Smooth muscle cell (in vitro differentiated cells): ENCODE measurements at regions not wholly inside any gene's neighbourhood (a gene's known extent, or its start where the extent isn't known, plus 50 kb on each side); places are given as distances from the start of the nearest gene placed in this dataset.

ENCODE experiments used
- DNase-seq: peaks from one replicate; lab custom pipeline; 2025; ENCODE audit not compliant: unreplicated experiment; lab: John Stamatoyannopoulos, UW
- H2AFZ ChIP-seq: fragments of 200-600 bp; sonication (generic); 2 replicates; pipeline ENCODE4 v1.6.0; 2016; ENCODE audit warnings: antibody characterized with exemption, low read depth, mild to moderate bottlenecking
- H3F3A ChIP-seq: fragments of 200-600 bp; sonication (generic); 2 replicates; pipeline ENCODE4 v1.6.0; 2017; ENCODE audit warnings: antibody characterized with exemption, low read depth
- H3K27ac ChIP-seq: fragments of 200-600 bp; sonication (generic); 2 replicates; pipeline ENCODE4 v1.5.1; 2016; ENCODE audit warnings: low read depth, mild to moderate bottlenecking
- H3K27me3 ChIP-seq: fragments of 200-600 bp; sonication (generic); 2 replicates; pipeline ENCODE4 v1.6.1; 2016; ENCODE audit warnings: low read depth, mild to moderate bottlenecking
- H3K36me3 ChIP-seq: fragments of 200-600 bp; sonication (generic); 2 replicates; pipeline ENCODE4 v1.5.1; 2016; ENCODE audit warnings: low read depth
- H3K4me1 ChIP-seq: fragments of 200-600 bp; sonication (generic); 2 replicates; pipeline ENCODE4 v1.5.1; 2016; ENCODE audit warnings: low read depth
- H3K4me2 ChIP-seq: fragments of 200-600 bp; sonication (generic); 2 replicates; pipeline ENCODE4 v1.6.0; 2016; ENCODE audit warnings: mild to moderate bottlenecking
- H3K4me3 ChIP-seq: fragments of 200-600 bp; sonication (generic); 2 replicates; pipeline ENCODE4 v1.5.1; 2016; ENCODE audit warnings: mild to moderate bottlenecking
- H3K79me2 ChIP-seq: fragments of 200-600 bp; sonication (generic); 2 replicates; pipeline ENCODE4 v1.6.0; 2016; ENCODE audit warnings: low read depth, mild to moderate bottlenecking
- H3K9ac ChIP-seq: fragments of 200-600 bp; sonication (generic); 2 replicates; pipeline ENCODE4 v1.6.0; 2016; ENCODE audit warnings: low read depth
- H3K9me3 ChIP-seq: fragments of 200-600 bp; sonication (generic); replicated peaks from 2 replicates; pipeline ENCODE4 v1.5.1; 2016; ENCODE audit warnings: low read depth
- H4K20me1 ChIP-seq: fragments of 200-600 bp; sonication (generic); 2 replicates; pipeline ENCODE4 v1.6.0; 2016; ENCODE audit warnings: low read depth
- WGBS: methylation state at CpG from one replicate; pipeline ENCODE4 v1.1.7; 2016; ENCODE audit warnings: low lambda C conversion rate; 5-methylcytosine and 5-hydroxymethylcytosine counted together
- TF ChIP-seq, protein P1 (sequence below): fragments of 200-600 bp; sonication (generic); IDR thresholded peaks from 2 replicates; pipeline ENCODE4 v1.5.1; 2017; ENCODE audit warnings: borderline replicate concordance, mild to moderate bottlenecking, antibody characterized with exemption; ENCODE audit not compliant: insufficient read depth, poor library complexity, severe bottlenecking

DNA sequence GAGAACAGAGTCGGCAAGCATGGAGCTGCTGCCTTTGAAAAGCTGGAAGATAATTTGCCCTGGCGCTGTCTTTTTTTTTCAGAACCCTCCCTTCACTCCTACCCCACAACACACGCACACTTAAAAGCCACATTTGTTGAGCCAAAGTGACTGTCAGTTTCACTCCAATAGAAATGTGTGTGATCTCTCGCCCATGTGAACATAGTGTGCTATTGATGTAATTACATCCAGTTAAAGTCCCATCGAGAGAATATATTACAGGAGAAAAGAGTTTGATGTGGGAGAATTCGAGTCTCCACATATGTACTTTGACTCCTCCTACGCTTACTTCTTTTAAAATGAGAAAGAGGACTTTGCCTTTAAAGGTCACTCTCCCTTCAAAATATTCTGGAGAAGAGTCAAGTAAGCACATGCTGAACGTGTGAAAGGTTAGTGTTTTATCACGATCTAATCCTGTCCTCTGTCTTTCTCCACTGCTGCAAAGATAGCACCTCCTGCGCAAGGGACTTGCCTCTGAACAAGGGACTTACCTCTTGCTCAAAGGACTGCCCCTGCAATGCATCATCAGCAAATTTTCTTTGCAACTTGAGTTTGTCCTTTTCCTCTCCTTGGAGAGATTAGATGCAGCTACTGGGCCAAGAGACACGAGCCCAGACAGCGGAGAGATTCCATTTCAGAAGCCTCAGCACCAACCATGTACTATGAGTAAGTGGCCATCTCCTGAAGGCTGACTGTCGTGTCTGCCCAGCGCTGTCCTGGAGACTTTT lies 613.9 kb downstream of the PTPRU start:
- Histone ChIP-seq H2AFZ (no peak overlapping the region), H3K4me2 (no peak overlapping the region), H3K9ac (no peak overlapping the region), H3F3A (no peaks in the 10 kb centered on the region), H3K36me3 (no peaks in the 10 kb centered on the region), H3K79me2 (no peaks in the 10 kb centered on the region), H3K27me3 (peaks cover 3% of the 10 kb centered on the region), H3K4me1 (peaks cover 6% of the 10 kb centered on the region), H4K20me1 (no peaks in the 10 kb centered on the region), H3K4me3 (no peak overlapping the region), H3K27ac (no peak overlapping the region), H3K9me3 (no peaks in the 10 kb centered on the region)
- DNase-seq: no peak
- 77% methylated on average over 14 of the region's 14 CpGs for WGBS
- TF ChIP-seq, protein P1, sequence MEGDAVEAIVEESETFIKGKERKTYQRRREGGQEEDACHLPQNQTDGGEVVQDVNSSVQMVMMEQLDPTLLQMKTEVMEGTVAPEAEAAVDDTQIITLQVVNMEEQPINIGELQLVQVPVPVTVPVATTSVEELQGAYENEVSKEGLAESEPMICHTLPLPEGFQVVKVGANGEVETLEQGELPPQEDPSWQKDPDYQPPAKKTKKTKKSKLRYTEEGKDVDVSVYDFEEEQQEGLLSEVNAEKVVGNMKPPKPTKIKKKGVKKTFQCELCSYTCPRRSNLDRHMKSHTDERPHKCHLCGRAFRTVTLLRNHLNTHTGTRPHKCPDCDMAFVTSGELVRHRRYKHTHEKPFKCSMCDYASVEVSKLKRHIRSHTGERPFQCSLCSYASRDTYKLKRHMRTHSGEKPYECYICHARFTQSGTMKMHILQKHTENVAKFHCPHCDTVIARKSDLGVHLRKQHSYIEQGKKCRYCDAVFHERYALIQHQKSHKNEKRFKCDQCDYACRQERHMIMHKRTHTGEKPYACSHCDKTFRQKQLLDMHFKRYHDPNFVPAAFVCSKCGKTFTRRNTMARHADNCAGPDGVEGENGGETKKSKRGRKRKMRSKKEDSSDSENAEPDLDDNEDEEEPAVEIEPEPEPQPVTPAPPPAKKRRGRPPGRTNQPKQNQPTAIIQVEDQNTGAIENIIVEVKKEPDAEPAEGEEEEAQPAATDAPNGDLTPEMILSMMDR: no peak

DNA sequence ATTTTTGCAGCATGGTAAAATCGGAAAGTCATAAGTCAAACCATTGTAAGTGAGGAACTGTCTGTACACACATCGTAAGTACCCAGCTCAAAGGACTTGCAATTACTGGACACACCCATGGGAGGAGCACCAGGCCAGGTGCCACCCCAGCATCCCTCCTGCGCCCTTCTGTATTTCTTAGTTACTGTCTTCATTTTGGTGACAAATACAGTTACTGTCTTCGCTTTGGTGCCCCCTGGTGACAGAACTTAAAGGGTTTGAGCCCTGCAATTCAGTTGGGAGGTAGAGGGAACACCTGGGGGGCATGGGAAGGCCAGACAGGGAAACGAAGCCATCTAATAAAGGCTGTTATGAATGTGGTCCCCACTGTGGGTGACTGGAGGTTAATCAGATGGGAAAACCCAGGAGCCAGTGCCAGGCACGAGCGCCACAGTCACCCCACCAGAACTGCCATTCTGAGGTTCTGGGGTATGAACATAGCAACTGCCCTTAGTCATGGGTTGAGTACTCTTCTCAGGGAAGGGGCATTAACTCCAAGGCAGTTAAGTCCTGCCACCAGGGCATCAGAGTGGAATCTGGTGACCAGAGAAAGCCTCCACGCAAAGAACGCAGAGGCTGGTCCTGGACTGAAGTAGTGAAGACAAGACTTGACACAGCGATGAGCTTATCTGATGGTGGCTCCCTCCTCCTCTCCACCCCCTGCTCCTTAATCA lies 612.9 kb downstream of the PTPRU start:
- Histone ChIP-seq H3K9ac (no peak overlapping the region), H3F3A (no peaks in the 10 kb centered on the region), H3K9me3 (no peaks in the 10 kb centered on the region), H3K4me1 (no peaks in the 10 kb centered on the region), H4K20me1 (no peaks in the 10 kb centered on the region), H2AFZ (no peak overlapping the region), H3K36me3 (no peaks in the 10 kb centered on the region), H3K79me2 (no peaks in the 10 kb centered on the region), H3K27me3 (peaks cover 12% of the 10 kb centered on the region), H3K4me3 (no peak overlapping the region), H3K27ac (no peak overlapping the region), H3K4me2 (no peak overlapping the region)
- DNase-seq: no peak
- 68% methylated on average over 10 of the region's 10 CpGs for WGBS
- TF ChIP-seq, protein P1: peak; percentile 51

DNA sequence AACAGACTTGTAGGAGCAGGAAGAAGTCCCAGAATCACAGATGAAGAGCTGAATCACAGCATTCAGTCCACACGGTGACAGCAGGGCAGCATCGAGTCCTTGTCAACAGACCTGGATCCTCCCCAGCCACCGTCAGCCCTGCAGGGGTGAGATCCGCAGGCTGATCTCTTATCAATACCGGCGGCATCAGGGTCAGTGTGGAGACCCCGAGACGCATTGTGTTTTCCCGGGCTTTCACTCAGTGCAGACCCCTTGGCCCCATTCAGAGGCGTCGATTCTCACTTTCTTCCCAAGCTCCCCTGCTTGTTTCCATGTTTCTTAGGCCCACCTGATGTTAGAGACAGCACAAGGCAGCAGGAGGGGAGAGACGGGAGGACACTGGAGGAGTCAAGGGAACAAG lies 609.6 kb downstream of the PTPRU start:
- no peaks in the 10 kb centered on the region for H3K4me1 ChIP-seq
- no peak overlapping the region for H3K9ac ChIP-seq
- no peak overlapping the region for H3K27ac ChIP-seq
- no peaks in the 10 kb centered on the region for H3K79me2 ChIP-seq
- H3K9me3 ChIP-seq: no peaks in the 10 kb centered on the region
- H3K4me3 ChIP-seq: no peak overlapping the region
- TF ChIP-seq, protein P1: no peak
- no peak for DNase-seq
- no peaks in the 10 kb centered on the region for H3F3A ChIP-seq
- H3K27me3 ChIP-seq: peaks cover 14% of the 10 kb centered on the region
- 85% methylated on average over 12 of the region's 12 CpGs for WGBS
- no peak overlapping the region for H3K4me2 ChIP-seq
- no peaks in the 10 kb centered on the region for H3K36me3 ChIP-seq
- no peaks in the 10 kb centered on the region for H4K20me1 ChIP-seq
- H2AFZ ChIP-seq: no peak overlapping the region
